ENCODE measurements at regions not wholly inside any gene's neighbourhood (a gene's known extent, or its start where the extent isn't known, plus 50 kb on each side); places are given as distances from the start of the nearest gene placed in this dataset.
"Not testable (repeated sequence)": the region's sequence is repeated elsewhere in the genome, so short reads cannot be mapped to it uniquely, and the experiment has no call there.

GRCh38 chr1:239977416-239977815 is 114.3 kb upstream of the FMN2 start:
- in situ Hi-C loops (cut with HindIII; ENCODE audit: low pct_ligation_motif_present, low sequenced_read_pairs): no loop called here
- H3K36me3 ChIP-seq (replicated peaks): no peaks in the 10 kb centered on the region
- no peaks in the 10 kb centered on the region for H3K27me3 ChIP-seq (replicated peaks)
- DNase-seq: no peak
- H3K4me3 ChIP-seq (ENCODE audit: low read depth, low read length): no peak overlapping the region
- no peak overlapping the region for H3K27ac ChIP-seq
- TF ChIP-seq, protein P1, sequence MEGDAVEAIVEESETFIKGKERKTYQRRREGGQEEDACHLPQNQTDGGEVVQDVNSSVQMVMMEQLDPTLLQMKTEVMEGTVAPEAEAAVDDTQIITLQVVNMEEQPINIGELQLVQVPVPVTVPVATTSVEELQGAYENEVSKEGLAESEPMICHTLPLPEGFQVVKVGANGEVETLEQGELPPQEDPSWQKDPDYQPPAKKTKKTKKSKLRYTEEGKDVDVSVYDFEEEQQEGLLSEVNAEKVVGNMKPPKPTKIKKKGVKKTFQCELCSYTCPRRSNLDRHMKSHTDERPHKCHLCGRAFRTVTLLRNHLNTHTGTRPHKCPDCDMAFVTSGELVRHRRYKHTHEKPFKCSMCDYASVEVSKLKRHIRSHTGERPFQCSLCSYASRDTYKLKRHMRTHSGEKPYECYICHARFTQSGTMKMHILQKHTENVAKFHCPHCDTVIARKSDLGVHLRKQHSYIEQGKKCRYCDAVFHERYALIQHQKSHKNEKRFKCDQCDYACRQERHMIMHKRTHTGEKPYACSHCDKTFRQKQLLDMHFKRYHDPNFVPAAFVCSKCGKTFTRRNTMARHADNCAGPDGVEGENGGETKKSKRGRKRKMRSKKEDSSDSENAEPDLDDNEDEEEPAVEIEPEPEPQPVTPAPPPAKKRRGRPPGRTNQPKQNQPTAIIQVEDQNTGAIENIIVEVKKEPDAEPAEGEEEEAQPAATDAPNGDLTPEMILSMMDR (IDR thresholded peaks at IDR 0.05; ENCODE audit: low read depth, low read length, missing control alignments): no peak

DNA sequence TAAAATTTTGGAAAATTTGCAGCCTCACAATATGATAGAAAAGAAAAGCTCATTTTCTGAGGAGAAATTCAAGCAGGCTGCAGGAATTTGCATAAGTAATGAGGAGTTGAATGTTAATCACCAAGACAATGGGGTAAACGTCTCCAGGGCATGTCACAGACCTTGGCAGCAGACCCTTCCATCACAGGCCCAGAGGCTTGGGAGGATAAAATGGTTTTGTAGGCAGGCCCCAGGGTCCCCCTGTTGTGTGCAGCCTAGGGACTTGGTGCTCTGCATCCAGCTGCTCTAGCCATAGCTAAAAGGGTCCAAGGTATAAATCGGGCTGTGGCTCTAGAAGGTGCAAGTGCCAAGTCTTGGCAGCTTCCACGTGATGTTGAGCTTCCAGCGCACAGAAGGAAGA is 112.2 kb upstream of the FMN2 start:
- DNase-seq: no peak
- TF ChIP-seq, protein P1 (IDR thresholded peaks at IDR 0.05; ENCODE audit: low read depth, low read length, missing control alignments): no peak
- no peaks in the 10 kb centered on the region for H3K27me3 ChIP-seq (replicated peaks)
- no peak overlapping the region for H3K4me3 ChIP-seq (ENCODE audit: low read depth, low read length)
- no peaks in the 10 kb centered on the region for H3K36me3 ChIP-seq (replicated peaks)
- no peak overlapping the region for H3K27ac ChIP-seq
- in situ Hi-C loops (cut with HindIII; ENCODE audit: low pct_ligation_motif_present, low sequenced_read_pairs): no loop called here

GRCh38 chr1:239982762-239983161 is 108.9 kb upstream of the FMN2 start:
- Histone ChIP-seq H3K27ac (no peak overlapping the region), H3K4me3 (ENCODE audit: low read depth, low read length) (no peak overlapping the region), H3K27me3 (replicated peaks) (no peaks in the 10 kb centered on the region), H3K36me3 (replicated peaks) (no peaks in the 10 kb centered on the region)
- in situ Hi-C loops (cut with HindIII; ENCODE audit: low pct_ligation_motif_present, low sequenced_read_pairs): no loop called here
- TF ChIP-seq, protein P1 (IDR thresholded peaks at IDR 0.05; ENCODE audit: low read depth, low read length, missing control alignments): no peak
- no peak for DNase-seq

DNA sequence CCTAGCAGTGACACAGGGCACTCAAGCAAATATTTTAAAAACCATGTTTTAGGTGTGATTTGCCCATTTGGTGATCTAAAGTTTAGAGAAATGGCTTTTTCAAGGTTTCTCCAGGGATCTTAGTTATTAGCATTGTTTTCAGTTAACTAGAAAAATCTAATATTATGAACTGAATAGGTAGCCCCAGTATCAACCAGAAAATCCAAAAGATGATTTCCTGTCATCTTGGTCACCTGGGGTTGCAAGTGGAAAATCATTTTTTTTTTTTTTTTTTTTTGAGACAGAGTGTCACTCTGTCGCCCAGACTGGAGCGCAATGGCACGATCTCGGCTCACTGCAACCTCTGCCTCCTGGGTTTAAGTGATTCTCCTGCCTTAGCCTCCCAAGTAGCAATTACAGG is 106.6 kb upstream of the FMN2 start:
- H3K27me3 ChIP-seq (replicated peaks): no peaks in the 10 kb centered on the region
- no peak for DNase-seq
- no peak overlapping the region for H3K4me3 ChIP-seq (ENCODE audit: low read depth, low read length)
- no peaks in the 10 kb centered on the region for H3K36me3 ChIP-seq (replicated peaks)
- no peak overlapping the region for H3K27ac ChIP-seq
- TF ChIP-seq, protein P1 (IDR thresholded peaks at IDR 0.05; ENCODE audit: low read depth, low read length, missing control alignments): no peak
- in situ Hi-C loops (cut with HindIII; ENCODE audit: low pct_ligation_motif_present, low sequenced_read_pairs): no loop called here

GRCh38 chr1:239987103-239987745 is 104.5 kb upstream of the FMN2 start:
- H3K27me3 ChIP-seq (replicated peaks): no peaks in the 10 kb centered on the region
- no peak overlapping the region for H3K4me3 ChIP-seq (ENCODE audit: low read depth, low read length)
- H3K27ac ChIP-seq: no peak overlapping the region
- DNase-seq: peak; percentile 67
- TF ChIP-seq, protein P1 (IDR thresholded peaks at IDR 0.05; ENCODE audit: low read depth, low read length, missing control alignments): peak; percentile 81
- H3K36me3 ChIP-seq (replicated peaks): no peaks in the 10 kb centered on the region
- in situ Hi-C loops (cut with HindIII; ENCODE audit: low pct_ligation_motif_present, low sequenced_read_pairs): no loop called here

GRCh38 chr1:239989990-239990389 is 101.7 kb upstream of the FMN2 start:
- TF ChIP-seq, protein P1 (IDR thresholded peaks at IDR 0.05; ENCODE audit: low read depth, low read length, missing control alignments): no peak

GRCh38 chr1:239992566-239992965 is 99.1 kb upstream of the FMN2 start:
- DNase-seq; H3K4me3 ChIP-seq (ENCODE audit: low read depth, low read length); H3K27me3 ChIP-seq (replicated peaks); H3K36me3 ChIP-seq (replicated peaks); in situ Hi-C loops (cut with HindIII; ENCODE audit: low pct_ligation_motif_present, low sequenced_read_pairs); H3K27ac ChIP-seq: not testable (repeated sequence)

More at GRCh38 chr1:239989990-239990389, 101.7 kb upstream of the FMN2 start:
- Histone ChIP-seq H3K36me3 (replicated peaks) (no peaks in the 10 kb centered on the region), H3K27ac (no peak overlapping the region), H3K4me3 (ENCODE audit: low read depth, low read length) (no peak overlapping the region), H3K27me3 (replicated peaks) (no peaks in the 10 kb centered on the region)
- in situ Hi-C loops (cut with HindIII; ENCODE audit: low pct_ligation_motif_present, low sequenced_read_pairs): no loop called here
- DNase-seq: no peak
